ENCODE measurements at regions not wholly inside any gene's neighbourhood (a gene's known extent, or its start where the extent isn't known, plus 50 kb on each side); places are given as distances from the start of the nearest gene placed in this dataset.

DNA sequence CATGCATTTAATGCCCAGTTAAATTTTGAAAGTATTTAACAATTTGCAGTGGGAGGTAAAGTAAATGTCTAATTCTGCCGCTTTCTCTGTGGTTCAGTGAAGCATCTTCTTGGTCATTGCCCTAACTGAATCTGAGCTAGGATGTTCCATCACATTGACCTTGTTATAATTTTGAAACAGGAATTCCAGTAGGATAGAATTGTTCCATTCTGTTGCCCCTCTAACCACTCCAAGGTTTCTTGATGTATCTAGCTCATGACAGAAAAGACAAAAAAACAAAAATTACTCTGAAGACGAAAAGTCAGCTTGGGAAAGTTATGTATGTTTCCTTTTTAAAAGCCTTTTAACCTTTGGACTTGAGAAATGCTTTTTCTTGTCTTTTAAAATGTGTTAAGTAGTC is 297.0 kb upstream of the FAT1 start:
- DNase-seq (ENCODE audit: low spot score in 2 of 2) = no peak
- Histone ChIP-seq H3K36me3 (no peaks in the 10 kb centered on the region), H3K9me3 (no peaks in the 10 kb centered on the region), H3K4me1 (no peaks in the 10 kb centered on the region), H3K27ac (no peak overlapping the region), H3K4me3 (no peak overlapping the region), H3K27me3 (no peaks in the 10 kb centered on the region)
- TF ChIP-seq, protein P1, sequence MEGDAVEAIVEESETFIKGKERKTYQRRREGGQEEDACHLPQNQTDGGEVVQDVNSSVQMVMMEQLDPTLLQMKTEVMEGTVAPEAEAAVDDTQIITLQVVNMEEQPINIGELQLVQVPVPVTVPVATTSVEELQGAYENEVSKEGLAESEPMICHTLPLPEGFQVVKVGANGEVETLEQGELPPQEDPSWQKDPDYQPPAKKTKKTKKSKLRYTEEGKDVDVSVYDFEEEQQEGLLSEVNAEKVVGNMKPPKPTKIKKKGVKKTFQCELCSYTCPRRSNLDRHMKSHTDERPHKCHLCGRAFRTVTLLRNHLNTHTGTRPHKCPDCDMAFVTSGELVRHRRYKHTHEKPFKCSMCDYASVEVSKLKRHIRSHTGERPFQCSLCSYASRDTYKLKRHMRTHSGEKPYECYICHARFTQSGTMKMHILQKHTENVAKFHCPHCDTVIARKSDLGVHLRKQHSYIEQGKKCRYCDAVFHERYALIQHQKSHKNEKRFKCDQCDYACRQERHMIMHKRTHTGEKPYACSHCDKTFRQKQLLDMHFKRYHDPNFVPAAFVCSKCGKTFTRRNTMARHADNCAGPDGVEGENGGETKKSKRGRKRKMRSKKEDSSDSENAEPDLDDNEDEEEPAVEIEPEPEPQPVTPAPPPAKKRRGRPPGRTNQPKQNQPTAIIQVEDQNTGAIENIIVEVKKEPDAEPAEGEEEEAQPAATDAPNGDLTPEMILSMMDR (IDR thresholded peaks at IDR 0.05) = no peak
- intact Hi-C loops (cut with DNase I) = no loop called here

DNA sequence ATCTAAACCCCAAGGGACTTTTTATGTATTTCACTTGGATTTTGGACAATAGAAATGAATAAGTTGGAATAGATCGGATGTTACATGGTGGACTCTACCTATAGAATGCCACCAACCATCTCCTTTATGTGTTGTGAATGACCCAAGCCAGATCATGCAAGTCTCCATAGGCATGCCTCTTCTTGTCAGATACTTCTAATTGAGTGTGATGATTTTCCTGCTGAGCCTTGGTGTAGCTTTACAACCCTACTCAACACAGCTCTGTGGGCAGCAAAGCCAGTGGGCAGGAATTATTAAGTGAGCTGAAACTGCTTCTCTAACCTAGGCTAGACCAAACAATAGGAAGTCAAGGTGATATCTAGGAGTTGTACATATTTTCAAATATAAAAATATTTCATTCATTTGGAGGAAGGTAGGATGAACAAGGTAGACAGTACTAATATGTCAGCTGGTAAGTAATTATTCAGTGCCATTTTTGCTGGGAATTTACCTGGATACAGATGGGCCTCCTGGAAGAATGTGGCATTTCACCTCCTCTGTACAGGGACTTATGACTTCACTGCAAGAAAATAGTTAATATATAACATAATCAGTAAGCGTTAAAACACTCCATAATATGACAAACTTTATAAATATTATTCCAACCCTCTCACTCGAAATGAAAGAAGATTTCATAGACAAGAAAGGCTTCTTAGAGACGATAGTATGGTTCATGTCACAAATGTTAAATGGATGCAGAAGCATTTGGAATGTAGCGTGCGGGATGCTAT is 298.0 kb upstream of the FAT1 start:
- Histone ChIP-seq H3K4me3 (no peak overlapping the region), H3K9me3 (no peaks in the 10 kb centered on the region), H3K27ac (no peak overlapping the region), H3K27me3 (no peaks in the 10 kb centered on the region), H3K4me1 (no peaks in the 10 kb centered on the region), H3K36me3 (no peaks in the 10 kb centered on the region)
- intact Hi-C loops (cut with DNase I) = no loop called here
- TF ChIP-seq, protein P1 (IDR thresholded peaks at IDR 0.05) = no peak
- no peak for DNase-seq (ENCODE audit: low spot score in 2 of 2)

- no peak for DNase-seq (ENCODE audit: low spot score in 2 of 2)
- Histone ChIP-seq H3K4me1 (no peaks in the 10 kb centered on the region), H3K9me3 (no peaks in the 10 kb centered on the region), H3K36me3 (no peaks in the 10 kb centered on the region), H3K27ac (no peak overlapping the region), H3K4me3 (no peak overlapping the region), H3K27me3 (no peaks in the 10 kb centered on the region)
- intact Hi-C loops (cut with DNase I) = no loop called here
- TF ChIP-seq, protein P1 (IDR thresholded peaks at IDR 0.05) = no peak
Measured at GRCh38 chr4:187027272-187027671, 303.6 kb upstream of the FAT1 start.

- H3K27ac ChIP-seq = no peak overlapping the region
- TF ChIP-seq, protein P1 (IDR thresholded peaks at IDR 0.05) = no peak
- DNase-seq (ENCODE audit: low spot score in 2 of 2) = no peak
- no peaks in the 10 kb centered on the region for H3K36me3 ChIP-seq
- H3K4me3 ChIP-seq = no peak overlapping the region
- H3K27me3 ChIP-seq = no peaks in the 10 kb centered on the region
- intact Hi-C loops (cut with DNase I) = no loop called here
- no peaks in the 10 kb centered on the region for H3K4me1 ChIP-seq
- H3K9me3 ChIP-seq = no peaks in the 10 kb centered on the region
Measured at GRCh38 chr4:187042251-187042650, 318.6 kb upstream of the FAT1 start.

DNA sequence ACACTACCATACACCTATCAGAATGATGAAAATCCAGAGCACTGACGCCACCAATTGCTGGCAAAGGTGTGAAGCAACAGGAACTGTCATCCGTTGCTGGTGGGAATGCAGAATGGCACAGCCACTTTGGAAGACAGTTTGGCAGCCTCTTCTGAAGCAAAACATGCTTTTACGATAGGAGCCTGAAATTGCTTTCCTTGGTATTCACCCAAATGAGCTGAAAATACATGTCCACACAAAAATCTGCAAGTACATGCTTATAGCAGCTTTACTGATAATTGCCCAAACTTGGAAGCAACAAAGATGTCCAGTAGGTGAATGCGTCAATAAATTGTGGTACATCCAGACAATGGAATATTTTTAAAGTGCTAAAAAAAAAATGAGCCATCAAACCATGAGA is 322.8 kb upstream of the FAT1 start:
- H3K27me3 ChIP-seq = no peaks in the 10 kb centered on the region
- TF ChIP-seq, protein P1 (IDR thresholded peaks at IDR 0.05) = no peak
- no peaks in the 10 kb centered on the region for H3K36me3 ChIP-seq
- no peak overlapping the region for H3K4me3 ChIP-seq
- no peaks in the 10 kb centered on the region for H3K9me3 ChIP-seq
- H3K4me1 ChIP-seq = no peaks in the 10 kb centered on the region
- DNase-seq (ENCODE audit: low spot score in 2 of 2) = no peak
- H3K27ac ChIP-seq = no peak overlapping the region
- intact Hi-C loops (cut with DNase I) = no loop called here

DNA sequence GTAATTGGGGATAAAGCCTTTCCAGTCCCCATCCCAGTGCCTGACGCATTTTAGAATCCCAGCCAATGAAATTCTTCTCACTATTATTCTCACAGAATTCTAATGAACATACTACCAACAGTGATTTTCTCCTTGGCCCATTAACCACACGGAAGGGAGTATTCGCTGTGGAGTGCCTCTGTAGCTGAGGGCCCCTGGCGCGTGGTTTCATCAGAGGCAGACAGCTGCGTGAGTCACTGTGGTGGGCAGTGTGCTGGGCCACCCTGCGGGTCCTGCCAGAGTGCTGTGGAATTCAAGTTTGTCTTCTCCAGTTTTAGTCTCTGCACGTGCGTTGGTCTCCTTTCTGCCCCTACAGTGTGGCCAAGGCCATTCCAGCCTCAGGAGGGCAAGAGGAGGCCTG is 335.4 kb upstream of the FAT1 start:
- TF ChIP-seq, protein P1 (IDR thresholded peaks at IDR 0.05) = no peak
- Histone ChIP-seq H3K9me3 (no peaks in the 10 kb centered on the region), H3K4me3 (no peak overlapping the region), H3K27ac (no peak overlapping the region), H3K36me3 (no peaks in the 10 kb centered on the region), H3K4me1 (no peaks in the 10 kb centered on the region), H3K27me3 (no peaks in the 10 kb centered on the region)
- intact Hi-C loops (cut with DNase I) = no loop called here
- no peak for DNase-seq (ENCODE audit: low spot score in 2 of 2)

Measured in ascending aorta (tissue), 2 donors.